ENCODE measurements at regions not wholly inside any gene's neighbourhood (a gene's known extent, or its start where the extent isn't known, plus 50 kb on each side); places are given as distances from the start of the nearest gene placed in this dataset.
A peak's percentile ranks its signal among the peaks of the same experiment; 100 is the strongest.

DNA sequence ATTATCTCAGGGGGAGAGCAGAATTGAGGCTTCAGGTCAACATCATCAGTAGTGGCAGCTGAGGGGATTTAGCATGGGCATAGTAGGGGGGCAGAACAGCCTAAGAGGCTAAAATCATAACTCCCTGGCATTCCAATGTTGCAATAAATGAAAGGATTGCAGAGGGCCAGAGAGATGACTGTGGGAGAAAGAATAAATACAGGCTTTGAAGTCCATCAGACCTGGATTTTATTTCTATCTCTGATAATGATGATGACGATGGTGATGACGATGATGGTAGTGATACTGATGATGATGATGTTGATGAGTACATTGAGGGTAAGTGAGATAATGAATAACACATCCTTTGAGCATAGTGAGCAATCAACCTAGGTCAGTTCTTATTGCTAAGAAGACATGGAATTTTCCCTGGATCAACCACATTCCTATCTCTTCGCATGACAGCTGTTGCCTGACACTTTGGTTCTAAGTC lies 107.4 kb upstream of the CDH11 start:
- Histone ChIP-seq H3K27me3 (ENCODE audit: control insufficient read depth, insufficient read depth, low read length) (no peaks in the 10 kb centered on the region), H3K9ac (ENCODE audit: low read length) (no peak overlapping the region), H3K4me3 (ENCODE audit: low read length) (peak overlapping the region; percentile 37), H3K36me3 (ENCODE audit: control insufficient read depth, low read depth, low read length) (peaks cover 30% of the 10 kb centered on the region), H3K9me3 (ENCODE audit: control insufficient read depth, low read depth, low read length) (no peaks in the 10 kb centered on the region), H3K4me1 (ENCODE audit: control insufficient read depth, low read depth, low read length) (peaks cover 34% of the 10 kb centered on the region), H3K27ac (ENCODE audit: low read length) (no peak overlapping the region)

DNA sequence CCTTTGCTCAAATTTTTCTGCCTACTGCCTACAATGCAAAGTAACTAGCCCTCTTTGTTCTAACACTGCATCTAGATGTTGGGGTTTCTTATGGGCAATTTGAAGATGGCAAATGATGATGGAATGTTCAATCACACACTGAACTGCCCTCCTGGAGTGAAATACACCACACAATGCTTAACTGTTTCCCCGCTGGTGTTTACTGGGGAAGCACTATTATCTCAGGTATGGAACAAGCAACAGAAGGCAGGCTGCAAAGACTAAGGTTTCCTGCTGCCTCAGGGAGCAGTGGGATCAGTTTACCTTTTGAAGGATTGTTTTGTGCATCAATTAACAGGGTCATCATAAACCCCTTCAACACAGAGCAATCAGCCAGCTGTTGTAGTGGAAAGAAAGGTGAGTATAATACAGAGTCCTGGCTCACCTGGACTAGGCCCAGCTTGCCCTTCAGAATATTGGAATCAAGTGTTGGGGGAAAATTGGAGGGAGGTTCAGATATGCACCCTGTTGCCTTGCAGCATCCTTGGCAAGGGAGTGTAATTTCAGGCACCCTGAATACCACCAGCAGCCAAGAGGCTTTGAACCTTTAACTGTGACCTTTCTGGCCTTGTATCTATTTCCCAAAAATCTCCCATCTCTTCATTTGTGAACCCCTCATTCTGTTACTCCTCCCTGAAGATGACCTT lies 105.4 kb upstream of the CDH11 start:
- H3K27me3 ChIP-seq (ENCODE audit: control insufficient read depth, insufficient read depth, low read length): no peaks in the 10 kb centered on the region
- peaks cover 29% of the 10 kb centered on the region for H3K36me3 ChIP-seq (ENCODE audit: control insufficient read depth, low read depth, low read length)
- H3K9ac ChIP-seq (ENCODE audit: low read length): no peak overlapping the region
- no peak overlapping the region for H3K27ac ChIP-seq (ENCODE audit: low read length)
- H3K4me1 ChIP-seq (ENCODE audit: control insufficient read depth, low read depth, low read length): peaks cover 34% of the 10 kb centered on the region
- no peak overlapping the region for H3K4me3 ChIP-seq (ENCODE audit: low read length)
- no peaks in the 10 kb centered on the region for H3K9me3 ChIP-seq (ENCODE audit: control insufficient read depth, low read depth, low read length)

DNA sequence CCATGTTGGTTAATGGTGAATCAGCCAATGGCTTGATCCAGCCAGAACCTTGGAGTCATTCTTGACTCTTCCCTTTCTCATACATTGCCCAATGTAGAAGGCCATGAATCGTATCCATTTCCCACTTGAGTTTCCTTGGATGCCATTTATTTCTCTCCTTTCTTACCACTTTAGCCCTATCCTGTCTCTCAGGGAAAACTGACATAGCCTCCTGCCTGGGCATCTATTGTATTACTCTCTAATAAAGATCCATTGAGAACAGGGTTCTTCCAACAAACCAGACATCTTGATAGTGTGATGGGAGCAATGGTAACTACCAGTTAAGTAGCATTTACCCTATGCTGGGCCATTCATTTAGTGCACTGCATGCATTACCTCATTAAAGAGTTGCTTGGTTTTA lies 104.2 kb upstream of the CDH11 start:
- H3K9ac ChIP-seq (ENCODE audit: low read length): no peak overlapping the region
- H3K27ac ChIP-seq (ENCODE audit: low read length): no peak overlapping the region
- peaks cover 25% of the 10 kb centered on the region for H3K36me3 ChIP-seq (ENCODE audit: control insufficient read depth, low read depth, low read length)
- H3K4me3 ChIP-seq (ENCODE audit: low read length): no peak overlapping the region
- H3K9me3 ChIP-seq (ENCODE audit: control insufficient read depth, low read depth, low read length): no peaks in the 10 kb centered on the region
- no peaks in the 10 kb centered on the region for H3K27me3 ChIP-seq (ENCODE audit: control insufficient read depth, insufficient read depth, low read length)
- H3K4me1 ChIP-seq (ENCODE audit: control insufficient read depth, low read depth, low read length): peaks cover 34% of the 10 kb centered on the region

DNA sequence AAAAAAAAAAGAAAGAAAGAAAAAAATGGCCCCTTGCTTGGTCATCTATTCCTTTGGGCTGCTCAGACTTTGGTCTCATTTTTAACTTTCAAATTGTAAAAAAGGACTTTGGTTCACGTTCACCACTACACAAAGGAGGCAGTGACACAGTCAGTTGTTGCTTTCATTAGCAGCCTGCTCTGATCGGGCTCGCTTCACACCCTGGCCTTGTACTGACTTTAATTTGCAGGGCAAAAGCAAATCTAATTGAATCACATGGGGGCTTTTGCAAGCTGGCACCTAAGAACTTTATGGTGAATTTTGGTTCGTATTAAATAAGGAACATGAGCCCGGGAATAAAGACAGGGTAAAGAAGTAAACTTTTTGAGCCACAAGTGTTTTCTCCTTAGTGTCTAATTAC lies 103.6 kb upstream of the CDH11 start:
- Histone ChIP-seq H3K27me3 (ENCODE audit: control insufficient read depth, insufficient read depth, low read length) (no peaks in the 10 kb centered on the region), H3K27ac (ENCODE audit: low read length) (no peak overlapping the region), H3K4me3 (ENCODE audit: low read length) (no peak overlapping the region), H3K4me1 (ENCODE audit: control insufficient read depth, low read depth, low read length) (peaks cover 34% of the 10 kb centered on the region), H3K9me3 (ENCODE audit: control insufficient read depth, low read depth, low read length) (no peaks in the 10 kb centered on the region), H3K36me3 (ENCODE audit: control insufficient read depth, low read depth, low read length) (peaks cover 25% of the 10 kb centered on the region), H3K9ac (ENCODE audit: low read length) (no peak overlapping the region)

DNA sequence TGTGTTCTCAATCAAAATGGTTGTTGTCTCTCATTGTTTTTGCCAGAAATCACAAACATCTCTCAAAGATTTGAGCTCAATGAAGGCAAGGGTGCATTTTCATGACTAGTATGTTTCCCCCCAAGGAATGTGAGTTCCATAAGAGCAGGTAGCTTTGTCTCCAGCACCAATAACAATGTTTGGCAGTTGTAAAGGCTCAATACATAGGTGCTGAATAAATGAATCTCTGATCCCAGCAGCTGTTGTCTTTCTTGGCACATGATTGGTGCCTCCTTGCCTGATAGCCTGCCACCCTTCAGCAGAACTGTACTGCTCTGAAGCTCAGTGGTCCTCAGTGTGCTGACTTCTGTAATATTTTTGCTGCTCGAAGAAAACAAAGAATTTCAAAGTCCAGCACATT lies 103.1 kb upstream of the CDH11 start:
- Histone ChIP-seq H3K27me3 (ENCODE audit: control insufficient read depth, insufficient read depth, low read length) (no peaks in the 10 kb centered on the region), H3K27ac (ENCODE audit: low read length) (no peak overlapping the region), H3K4me1 (ENCODE audit: control insufficient read depth, low read depth, low read length) (peaks cover 34% of the 10 kb centered on the region), H3K36me3 (ENCODE audit: control insufficient read depth, low read depth, low read length) (peaks cover 25% of the 10 kb centered on the region), H3K4me3 (ENCODE audit: low read length) (no peak overlapping the region), H3K9ac (ENCODE audit: low read length) (no peak overlapping the region), H3K9me3 (ENCODE audit: control insufficient read depth, low read depth, low read length) (no peaks in the 10 kb centered on the region)

DNA sequence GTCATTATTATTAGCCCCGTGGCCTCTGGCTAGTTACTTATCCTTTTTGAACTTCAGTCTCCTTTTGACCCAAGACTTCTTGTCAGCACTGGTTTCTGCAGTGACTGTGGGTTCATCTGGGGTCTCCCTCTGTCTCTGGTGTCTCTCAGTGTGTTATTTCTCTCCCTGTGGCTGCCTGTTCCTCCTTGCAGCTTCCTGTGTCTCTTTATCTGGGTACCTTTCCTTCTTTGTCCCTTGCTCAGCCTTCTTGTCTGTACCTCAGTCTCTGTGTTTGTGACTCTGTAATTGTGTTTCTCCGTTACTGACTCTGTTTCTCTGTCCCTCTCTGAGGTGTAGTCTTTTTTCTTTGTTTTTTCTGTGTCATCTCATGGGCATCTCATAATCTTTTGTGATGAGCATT lies 102.6 kb upstream of the CDH11 start:
- Histone ChIP-seq H3K4me3 (ENCODE audit: low read length) (no peak overlapping the region), H3K9ac (ENCODE audit: low read length) (no peak overlapping the region), H3K27ac (ENCODE audit: low read length) (no peak overlapping the region)

DNA sequence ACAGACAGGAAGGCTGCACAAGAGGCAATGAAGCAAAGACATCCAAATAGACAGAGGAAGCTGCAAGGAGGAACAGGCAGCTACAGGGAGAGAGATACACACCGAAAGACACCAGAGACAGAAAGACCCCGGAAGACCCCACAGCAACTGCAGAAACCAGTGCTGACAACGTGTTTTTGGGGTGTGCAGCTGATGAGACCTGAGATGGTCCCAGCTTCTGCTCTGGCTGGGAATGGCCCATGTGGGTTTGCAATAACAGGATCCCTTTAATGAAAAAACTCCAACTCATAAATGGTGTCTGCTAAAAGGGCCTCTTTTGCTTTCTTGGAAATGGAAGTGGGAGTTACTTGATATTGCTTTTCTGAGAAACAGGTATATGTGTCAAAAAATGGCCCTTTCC lies 101.5 kb upstream of the CDH11 start:
- H3K4me1 ChIP-seq (ENCODE audit: control insufficient read depth, low read depth, low read length): peaks cover 24% of the 10 kb centered on the region
- H3K27me3 ChIP-seq (ENCODE audit: control insufficient read depth, insufficient read depth, low read length): no peaks in the 10 kb centered on the region
- H3K9me3 ChIP-seq (ENCODE audit: control insufficient read depth, low read depth, low read length): no peaks in the 10 kb centered on the region
- no peak overlapping the region for H3K27ac ChIP-seq (ENCODE audit: low read length)
- H3K4me3 ChIP-seq (ENCODE audit: low read length): no peak overlapping the region
- peaks cover 14% of the 10 kb centered on the region for H3K36me3 ChIP-seq (ENCODE audit: control insufficient read depth, low read depth, low read length)
- no peak overlapping the region for H3K9ac ChIP-seq (ENCODE audit: low read length)

More for the DNA sequence above, 102.6 kb upstream of the CDH11 start:
- H3K27me3 ChIP-seq (ENCODE audit: control insufficient read depth, insufficient read depth, low read length): no peaks in the 10 kb centered on the region
- peaks cover 25% of the 10 kb centered on the region for H3K36me3 ChIP-seq (ENCODE audit: control insufficient read depth, low read depth, low read length)
- H3K9me3 ChIP-seq (ENCODE audit: control insufficient read depth, low read depth, low read length): no peaks in the 10 kb centered on the region
- H3K4me1 ChIP-seq (ENCODE audit: control insufficient read depth, low read depth, low read length): peaks cover 34% of the 10 kb centered on the region

DNA sequence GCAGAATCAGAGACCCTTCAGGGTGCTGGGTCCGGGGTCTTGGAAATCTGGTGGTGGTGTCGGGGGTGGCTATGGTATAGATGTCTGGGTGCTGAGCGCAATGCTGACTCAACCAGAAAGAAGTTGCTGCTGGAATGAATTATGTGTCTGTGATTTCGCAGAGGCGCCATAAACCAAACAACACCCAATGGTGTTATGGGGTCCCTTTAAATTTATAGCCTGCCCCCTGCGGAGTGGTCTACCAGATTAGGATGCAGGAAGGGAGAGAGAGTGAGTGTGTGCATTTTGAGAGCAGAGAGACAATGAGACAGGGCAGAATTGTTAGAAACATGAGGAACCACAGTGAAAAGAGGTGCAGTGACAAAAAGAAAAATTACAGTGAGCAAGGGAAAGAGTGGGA lies 100.7 kb upstream of the CDH11 start:
- peaks cover 24% of the 10 kb centered on the region for H3K4me1 ChIP-seq (ENCODE audit: control insufficient read depth, low read depth, low read length)
- H3K4me3 ChIP-seq (ENCODE audit: low read length): no peak overlapping the region
- H3K9ac ChIP-seq (ENCODE audit: low read length): no peak overlapping the region
- peaks cover 6% of the 10 kb centered on the region for H3K36me3 ChIP-seq (ENCODE audit: control insufficient read depth, low read depth, low read length)
- peaks cover 4% of the 10 kb centered on the region for H3K27me3 ChIP-seq (ENCODE audit: control insufficient read depth, insufficient read depth, low read length)
- H3K27ac ChIP-seq (ENCODE audit: low read length): no peak overlapping the region
- no peaks in the 10 kb centered on the region for H3K9me3 ChIP-seq (ENCODE audit: control insufficient read depth, low read depth, low read length)

DNA sequence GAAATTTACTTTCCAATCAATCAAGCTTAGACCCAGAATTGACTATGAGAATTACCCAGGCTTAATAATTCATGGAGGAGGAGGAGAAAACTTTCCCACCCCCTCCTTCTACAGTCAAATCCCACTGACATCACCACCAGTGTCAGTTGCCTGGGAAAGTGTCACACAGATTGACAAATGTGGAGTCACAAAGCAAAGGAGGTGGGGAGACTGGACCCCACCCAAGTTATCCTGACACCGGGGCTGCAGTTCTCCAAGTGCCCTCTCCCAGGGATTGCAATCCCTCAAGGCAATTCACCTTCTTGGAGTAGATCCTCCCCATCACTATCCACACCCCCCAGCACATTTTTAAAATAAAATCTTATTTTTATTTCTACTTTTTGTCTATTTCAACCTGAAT lies 100.2 kb upstream of the CDH11 start:
- no peaks in the 10 kb centered on the region for H3K9me3 ChIP-seq (ENCODE audit: control insufficient read depth, low read depth, low read length)
- peaks cover 1% of the 10 kb centered on the region for H3K36me3 ChIP-seq (ENCODE audit: control insufficient read depth, low read depth, low read length)
- H3K9ac ChIP-seq (ENCODE audit: low read length): no peak overlapping the region
- H3K27ac ChIP-seq (ENCODE audit: low read length): no peak overlapping the region
- no peak overlapping the region for H3K4me3 ChIP-seq (ENCODE audit: low read length)
- peaks cover 9% of the 10 kb centered on the region for H3K27me3 ChIP-seq (ENCODE audit: control insufficient read depth, insufficient read depth, low read length)
- H3K4me1 ChIP-seq (ENCODE audit: control insufficient read depth, low read depth, low read length): peaks cover 22% of the 10 kb centered on the region

DNA sequence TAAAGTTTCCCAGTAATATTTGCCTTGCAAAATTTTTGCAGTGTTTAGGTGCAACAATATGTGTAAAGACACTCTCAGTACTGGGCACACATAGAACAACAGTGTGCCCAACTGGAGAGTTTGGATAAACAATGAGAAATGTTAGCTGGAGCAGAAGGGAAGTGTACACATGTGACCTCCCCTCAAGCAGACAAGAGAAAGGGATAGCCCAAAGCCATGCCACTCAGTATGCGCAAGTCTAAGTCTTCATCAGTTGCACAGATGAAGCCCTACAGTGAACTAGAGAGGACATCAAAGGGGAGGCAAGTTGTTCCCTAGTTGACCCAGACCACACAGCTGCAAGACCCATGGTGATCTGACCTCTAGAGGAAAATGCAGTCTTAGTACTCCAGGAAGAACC lies 97.9 kb upstream of the CDH11 start:
- Histone ChIP-seq H3K9me3 (ENCODE audit: control insufficient read depth, low read depth, low read length) (no peaks in the 10 kb centered on the region), H3K4me1 (ENCODE audit: control insufficient read depth, low read depth, low read length) (peaks cover 3% of the 10 kb centered on the region), H3K36me3 (ENCODE audit: control insufficient read depth, low read depth, low read length) (no peaks in the 10 kb centered on the region), H3K27ac (ENCODE audit: low read length) (no peak overlapping the region), H3K9ac (ENCODE audit: low read length) (no peak overlapping the region), H3K4me3 (ENCODE audit: low read length) (no peak overlapping the region), H3K27me3 (ENCODE audit: control insufficient read depth, insufficient read depth, low read length) (peaks cover 9% of the 10 kb centered on the region)

DNA sequence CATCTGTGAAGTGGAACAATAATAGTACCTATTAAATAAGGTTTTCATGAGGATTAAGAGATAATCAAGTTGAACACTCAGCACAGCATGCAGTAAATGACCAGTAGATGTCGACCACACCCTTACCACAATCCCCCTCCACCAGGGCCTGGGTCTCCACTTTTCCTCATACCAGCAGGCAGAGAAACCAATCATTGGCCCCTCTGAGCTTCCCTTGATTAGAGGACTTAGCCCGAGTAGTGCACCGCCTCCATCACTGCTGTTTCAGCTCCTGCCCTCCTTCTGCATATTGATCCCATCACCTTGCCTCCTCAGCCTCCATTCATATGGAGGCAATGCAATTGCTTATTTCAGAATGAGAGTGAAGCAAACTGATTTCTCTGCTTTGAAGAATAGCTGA lies 96.5 kb upstream of the CDH11 start:
- no peak overlapping the region for H3K27ac ChIP-seq (ENCODE audit: low read length)
- no peaks in the 10 kb centered on the region for H3K9me3 ChIP-seq (ENCODE audit: control insufficient read depth, low read depth, low read length)
- H3K27me3 ChIP-seq (ENCODE audit: control insufficient read depth, insufficient read depth, low read length): peaks cover 9% of the 10 kb centered on the region
- H3K36me3 ChIP-seq (ENCODE audit: control insufficient read depth, low read depth, low read length): no peaks in the 10 kb centered on the region
- no peak overlapping the region for H3K4me3 ChIP-seq (ENCODE audit: low read length)
- no peak overlapping the region for H3K9ac ChIP-seq (ENCODE audit: low read length)
- H3K4me1 ChIP-seq (ENCODE audit: control insufficient read depth, low read depth, low read length): no peaks in the 10 kb centered on the region

DNA sequence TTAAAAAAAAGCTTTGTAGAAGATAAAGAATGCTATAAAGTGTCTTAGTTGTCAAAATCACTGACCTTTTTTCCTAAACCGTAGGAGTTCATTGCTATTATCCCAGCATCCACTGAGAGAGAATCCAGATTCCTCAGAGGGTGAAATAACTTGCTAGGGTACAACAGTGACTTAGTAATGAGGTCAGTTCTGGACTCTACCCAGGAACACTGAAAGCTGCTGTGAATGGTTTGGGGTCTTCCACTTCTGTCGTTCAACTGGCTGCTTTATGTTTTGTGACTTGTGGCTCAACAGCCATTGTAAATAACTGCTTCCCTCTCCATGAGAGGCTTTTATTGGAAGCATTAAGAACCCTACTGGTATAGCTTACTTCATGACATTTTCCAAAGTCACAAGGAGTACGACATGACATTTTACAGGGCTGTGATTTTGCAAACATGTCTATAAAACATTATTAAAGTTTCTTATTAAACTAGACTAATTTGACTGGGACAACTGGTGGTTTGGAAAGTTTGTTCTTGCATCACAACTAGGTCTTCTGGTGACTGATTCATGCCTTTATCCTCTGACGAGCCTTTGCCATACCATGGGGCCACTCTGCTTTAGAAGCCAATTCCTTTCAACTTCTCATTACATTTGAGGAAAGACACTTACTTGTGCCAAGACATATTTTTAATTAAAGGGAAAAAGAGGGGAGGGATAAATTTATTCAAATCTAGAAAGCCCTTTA lies 92.2 kb upstream of the CDH11 start:
- Histone ChIP-seq H3K4me1 (ENCODE audit: control insufficient read depth, low read depth, low read length) (no peaks in the 10 kb centered on the region), H3K27ac (ENCODE audit: low read length) (no peak overlapping the region), H3K36me3 (ENCODE audit: control insufficient read depth, low read depth, low read length) (no peaks in the 10 kb centered on the region), H3K9me3 (ENCODE audit: control insufficient read depth, low read depth, low read length) (no peaks in the 10 kb centered on the region), H3K4me3 (ENCODE audit: low read length) (no peak overlapping the region), H3K9ac (ENCODE audit: low read length) (no peak overlapping the region), H3K27me3 (ENCODE audit: control insufficient read depth, insufficient read depth, low read length) (peaks cover 9% of the 10 kb centered on the region)
